HCT116 (cell line): ENCODE measurements at regions not wholly inside any gene's neighbourhood (a gene's known extent, or its start where the extent isn't known, plus 50 kb on each side); places are given as distances from the start of the nearest gene placed in this dataset.

Experiments
- POLR2A ChIP-seq: IDR thresholded peaks from 2 replicates; pipeline ENCODE4 v1.7.0; 2011; ENCODE audit warnings: borderline replicate concordance; ENCODE audit not compliant: insufficient read depth, insufficient read length; ENCODE audit errors: extremely low read depth
- RAD21 ChIP-seq: IDR thresholded peaks from 2 replicates; pipeline ENCODE4 v1.6.1; 2012; ENCODE audit warnings: low read depth, mild to moderate bottlenecking
- TF ChIP-seq, protein P1 (sequence below), 3 experiments: fragments of 200-600 bp in 1 of 3; sonication (generic) in 1 of 3; IDR thresholded peaks in 2 of 3; conservative IDR thresholded peaks in 1 of 3; 2 replicates each; pipeline ENCODE4 v1.5.1; 2012 to 2017; ENCODE audit warnings: low read depth in 2 of 3, low read length in 2 of 3, antibody characterized with exemption in 1 of 3, borderline replicate concordance in 1 of 3, control low read depth in 1 of 3, mild to moderate bottlenecking in 1 of 3, mixed read lengths in 1 of 3, mixed run types in 1 of 3, moderate library complexity in 1 of 3; ENCODE audit not compliant: insufficient read depth in 1 of 3

DNA sequence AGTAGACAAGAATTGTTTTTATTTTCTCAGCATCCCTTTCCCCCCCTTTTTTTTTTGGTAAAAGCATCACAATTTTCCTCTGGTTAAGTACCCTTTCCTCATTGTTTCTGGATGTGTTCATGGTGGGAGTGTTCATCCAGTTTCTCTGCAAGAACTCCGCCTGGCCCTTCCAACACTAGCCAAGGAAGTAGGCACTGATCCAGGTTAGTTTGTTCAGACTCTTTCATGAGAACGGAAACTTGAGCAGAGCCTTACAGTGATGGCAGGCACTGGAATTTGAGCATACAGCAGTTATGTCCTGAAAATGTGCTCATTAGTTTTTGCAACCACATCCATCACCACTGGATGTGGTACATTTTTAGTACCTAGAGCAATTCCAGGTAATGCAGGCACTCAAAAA, 336.1 kb upstream of the BOD1L1 start:
- TF ChIP-seq, protein P1, sequence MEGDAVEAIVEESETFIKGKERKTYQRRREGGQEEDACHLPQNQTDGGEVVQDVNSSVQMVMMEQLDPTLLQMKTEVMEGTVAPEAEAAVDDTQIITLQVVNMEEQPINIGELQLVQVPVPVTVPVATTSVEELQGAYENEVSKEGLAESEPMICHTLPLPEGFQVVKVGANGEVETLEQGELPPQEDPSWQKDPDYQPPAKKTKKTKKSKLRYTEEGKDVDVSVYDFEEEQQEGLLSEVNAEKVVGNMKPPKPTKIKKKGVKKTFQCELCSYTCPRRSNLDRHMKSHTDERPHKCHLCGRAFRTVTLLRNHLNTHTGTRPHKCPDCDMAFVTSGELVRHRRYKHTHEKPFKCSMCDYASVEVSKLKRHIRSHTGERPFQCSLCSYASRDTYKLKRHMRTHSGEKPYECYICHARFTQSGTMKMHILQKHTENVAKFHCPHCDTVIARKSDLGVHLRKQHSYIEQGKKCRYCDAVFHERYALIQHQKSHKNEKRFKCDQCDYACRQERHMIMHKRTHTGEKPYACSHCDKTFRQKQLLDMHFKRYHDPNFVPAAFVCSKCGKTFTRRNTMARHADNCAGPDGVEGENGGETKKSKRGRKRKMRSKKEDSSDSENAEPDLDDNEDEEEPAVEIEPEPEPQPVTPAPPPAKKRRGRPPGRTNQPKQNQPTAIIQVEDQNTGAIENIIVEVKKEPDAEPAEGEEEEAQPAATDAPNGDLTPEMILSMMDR (IDR thresholded peaks at IDR 0.05 in 2 of 3, conservative IDR thresholded peaks at IDR 0.05 in 1 of 3; ENCODE audit: borderline replicate concordance in 1 of 3, insufficient read depth in 1 of 3, low read depth in 2 of 3, low read length in 2 of 3): no peak
- TF ChIP-seq RAD21: no peak
- no peak for TF ChIP-seq POLR2A
